MM.1S (cell line): ENCODE measurements at regions not wholly inside any gene's neighbourhood (a gene's known extent, or its start where the extent isn't known, plus 50 kb on each side); places are given as distances from the start of the nearest gene placed in this dataset.

Experiments
- DNase-seq: peaks from one replicate; pipeline ENCODE4 v3.0.0-alpha.2; 2015
- H2AFZ ChIP-seq: fragments of 300-600 bp; sonication (generic); 2 replicates; pipeline ENCODE4 v1.6.0; 2016; ENCODE audit warnings: antibody characterized with exemption, low read length
- H3F3A ChIP-seq: fragments of 300-600 bp; sonication (generic); 2 replicates; pipeline ENCODE4 v1.6.1; 2016; ENCODE audit warnings: mild to moderate bottlenecking, antibody characterized with exemption, low read length, moderate library complexity, mixed read lengths; ENCODE audit not compliant: insufficient read depth
- H3K27ac ChIP-seq: fragments of 300-600 bp; sonication (generic); 2 replicates; pipeline ENCODE4 v1.5.1; 2016; ENCODE audit warnings: mild to moderate bottlenecking, low read length
- H3K27me3 ChIP-seq: fragments of 300-600 bp; sonication (generic); replicated peaks from 2 replicates; pipeline ENCODE4 v1.6.0; 2016; ENCODE audit warnings: low read length; ENCODE audit not compliant: insufficient read depth
- H3K36me3 ChIP-seq: fragments of 300-600 bp; sonication (generic); replicated peaks from 2 replicates; pipeline ENCODE4 v1.6.1; 2016; ENCODE audit warnings: mild to moderate bottlenecking, low read length, mixed read lengths; ENCODE audit not compliant: insufficient read depth
- H3K4me1 ChIP-seq: fragments of 300-600 bp; sonication (generic); 2 replicates; pipeline ENCODE4 v1.6.1; 2016; ENCODE audit warnings: low read length, mixed read lengths
- H3K4me2 ChIP-seq: fragments of 300-600 bp; sonication (generic); 2 replicates; pipeline ENCODE4 v1.6.0; 2016; ENCODE audit warnings: low read depth, low read length
- H3K4me3 ChIP-seq: fragments of 300-600 bp; sonication (generic); 2 replicates; pipeline ENCODE4 v1.5.1; 2016; ENCODE audit warnings: low read length, mixed read lengths
- H3K79me2 ChIP-seq: fragments of 300-600 bp; sonication (generic); 2 replicates; pipeline ENCODE4 v1.6.1; 2016; ENCODE audit warnings: mixed run types, low read length, mixed read lengths
- H3K9ac ChIP-seq: fragments of 300-600 bp; sonication (generic); 2 replicates; pipeline ENCODE4 v1.6.1; 2016; ENCODE audit warnings: low read length, mixed read lengths
- H3K9me2 ChIP-seq: fragments of 300-600 bp; sonication (generic); replicated peaks from 2 replicates; pipeline ENCODE4 v1.6.1; 2016; ENCODE audit warnings: mild to moderate bottlenecking, low read length, mixed read lengths; ENCODE audit not compliant: insufficient read depth
- H3K9me3 ChIP-seq: fragments of 300-600 bp; sonication (generic); replicated peaks from 2 replicates; pipeline ENCODE4 v1.6.1; 2016; ENCODE audit warnings: mild to moderate bottlenecking, low read length, mixed read lengths; ENCODE audit not compliant: insufficient read depth
- H4K20me1 ChIP-seq: fragments of 300-600 bp; sonication (generic); 2 replicates; pipeline ENCODE4 v1.6.1; 2016; ENCODE audit warnings: mild to moderate bottlenecking, low read length, moderate library complexity, mixed read lengths; ENCODE audit not compliant: insufficient read depth
- EZH2 ChIP-seq: fragments of 300-600 bp; sonication (generic); optimal IDR thresholded peaks from 2 replicates; pipeline ENCODE3; 2017; ENCODE audit warnings: low read depth, mild to moderate bottlenecking, antibody characterized with exemption, low read length, mixed read lengths
- EZH2phosphoT487 ChIP-seq: fragments of 300-600 bp; sonication (generic); IDR thresholded peaks from 2 replicates; pipeline ENCODE4 v1.6.1; 2018; ENCODE audit warnings: antibody characterized with exemption, low read length
- TF ChIP-seq, protein P1 (sequence below): fragments of 300-600 bp; sonication (generic); IDR thresholded peaks from 2 replicates; pipeline ENCODE4 v1.5.1; 2016; ENCODE audit warnings: antibody characterized with exemption, low read length, mixed read lengths

DNA sequence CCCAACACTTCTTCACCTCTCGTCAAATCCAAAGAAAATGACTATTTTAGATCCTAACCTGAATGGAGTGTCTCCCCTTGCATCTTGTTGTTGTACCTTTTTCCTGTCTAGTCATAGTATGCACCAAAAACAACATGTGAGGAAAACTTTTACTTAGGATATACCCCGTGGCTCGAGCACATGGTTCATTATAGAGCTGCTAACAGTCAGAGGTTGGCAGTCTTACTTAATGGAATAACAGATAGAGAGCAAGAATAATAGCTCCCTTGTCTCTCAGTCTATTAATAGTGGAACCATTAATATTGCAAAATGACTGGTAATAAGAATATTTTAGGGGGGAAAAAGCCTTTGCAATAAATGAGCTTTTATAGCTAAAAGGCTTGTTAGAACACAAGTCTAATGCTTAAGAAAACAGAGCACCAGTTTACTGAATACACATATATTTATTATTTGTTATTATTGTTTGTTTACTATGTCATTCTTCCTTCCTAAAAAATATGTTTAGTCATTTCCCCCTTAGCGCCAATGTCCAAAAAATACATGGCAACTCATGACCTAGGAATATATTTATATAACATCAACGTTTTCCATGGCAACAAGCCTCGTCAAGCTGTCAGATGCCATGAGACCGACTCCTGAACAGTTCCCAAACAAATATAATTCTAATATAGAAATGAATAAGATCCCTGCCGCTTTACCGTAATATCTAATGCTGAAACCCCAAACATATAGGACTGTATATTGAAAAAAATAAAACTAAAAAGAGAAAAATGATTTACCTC lies 592.4 kb downstream of the SOX5 start:
- Histone ChIP-seq H3K9ac (no peak overlapping the region), H3K27me3 (no peaks in the 10 kb centered on the region), H3K4me2 (no peak overlapping the region), H3K4me1 (no peaks in the 10 kb centered on the region), H3K4me3 (no peak overlapping the region), H3K36me3 (no peaks in the 10 kb centered on the region), H3K27ac (no peak overlapping the region), H3F3A (no peaks in the 10 kb centered on the region), H3K79me2 (no peaks in the 10 kb centered on the region), H3K9me3 (no peaks in the 10 kb centered on the region), H4K20me1 (no peaks in the 10 kb centered on the region), H2AFZ (no peak overlapping the region), H3K9me2 (no peaks in the 10 kb centered on the region)
- no peak for DNase-seq
- TF ChIP-seq EZH2phosphoT487, result no peak

DNA sequence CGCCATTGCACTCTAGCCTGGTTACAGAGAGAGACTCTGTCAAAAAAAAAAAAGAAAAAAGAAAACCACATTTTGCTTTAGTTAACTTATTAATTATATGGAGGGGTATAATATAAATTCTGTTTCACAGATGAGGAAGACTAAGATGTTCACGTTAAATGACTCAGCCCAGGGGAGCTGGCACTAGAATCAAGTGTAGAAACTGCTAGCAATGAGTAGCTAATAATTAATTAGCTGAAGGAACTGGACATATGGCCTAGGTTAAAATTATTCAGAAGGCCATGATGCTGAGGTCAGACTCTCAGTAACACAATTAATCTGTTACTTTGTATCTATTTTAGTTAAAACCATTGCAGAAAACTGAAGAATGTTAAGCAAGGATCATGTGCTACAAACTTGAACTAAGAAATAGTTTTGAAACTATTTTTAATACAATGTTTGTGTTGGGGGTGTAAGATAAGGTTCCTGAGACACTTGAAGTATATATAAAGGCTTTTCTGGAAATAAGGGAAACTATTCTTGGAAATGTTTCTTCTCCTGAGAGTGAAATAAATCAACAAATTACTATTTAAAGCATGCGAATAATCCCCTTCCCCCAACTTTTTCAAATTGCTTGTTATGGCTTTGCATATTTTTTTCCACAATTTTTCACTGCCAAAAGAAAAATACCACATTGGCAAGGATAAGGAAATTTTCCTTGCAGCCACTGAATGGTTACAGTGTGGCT lies 589.3 kb downstream of the SOX5 start:
- H2AFZ ChIP-seq, result no peak overlapping the region
- TF ChIP-seq EZH2phosphoT487 (no peak), EZH2 (no peak)
- TF ChIP-seq, protein P1, sequence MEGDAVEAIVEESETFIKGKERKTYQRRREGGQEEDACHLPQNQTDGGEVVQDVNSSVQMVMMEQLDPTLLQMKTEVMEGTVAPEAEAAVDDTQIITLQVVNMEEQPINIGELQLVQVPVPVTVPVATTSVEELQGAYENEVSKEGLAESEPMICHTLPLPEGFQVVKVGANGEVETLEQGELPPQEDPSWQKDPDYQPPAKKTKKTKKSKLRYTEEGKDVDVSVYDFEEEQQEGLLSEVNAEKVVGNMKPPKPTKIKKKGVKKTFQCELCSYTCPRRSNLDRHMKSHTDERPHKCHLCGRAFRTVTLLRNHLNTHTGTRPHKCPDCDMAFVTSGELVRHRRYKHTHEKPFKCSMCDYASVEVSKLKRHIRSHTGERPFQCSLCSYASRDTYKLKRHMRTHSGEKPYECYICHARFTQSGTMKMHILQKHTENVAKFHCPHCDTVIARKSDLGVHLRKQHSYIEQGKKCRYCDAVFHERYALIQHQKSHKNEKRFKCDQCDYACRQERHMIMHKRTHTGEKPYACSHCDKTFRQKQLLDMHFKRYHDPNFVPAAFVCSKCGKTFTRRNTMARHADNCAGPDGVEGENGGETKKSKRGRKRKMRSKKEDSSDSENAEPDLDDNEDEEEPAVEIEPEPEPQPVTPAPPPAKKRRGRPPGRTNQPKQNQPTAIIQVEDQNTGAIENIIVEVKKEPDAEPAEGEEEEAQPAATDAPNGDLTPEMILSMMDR, result no peak
- H3K79me2 ChIP-seq, result no peaks in the 10 kb centered on the region
- DNase-seq, result no peak
- H3K4me3 ChIP-seq, result no peak overlapping the region
- no peak overlapping the region for H3K4me2 ChIP-seq
- no peaks in the 10 kb centered on the region for H3K27me3 ChIP-seq
- H3K4me1 ChIP-seq, result no peaks in the 10 kb centered on the region
- H3F3A ChIP-seq, result no peaks in the 10 kb centered on the region
- H3K9me2 ChIP-seq, result no peaks in the 10 kb centered on the region
- H3K36me3 ChIP-seq, result no peaks in the 10 kb centered on the region
- H3K27ac ChIP-seq, result no peak overlapping the region
- H3K9ac ChIP-seq, result no peak overlapping the region
- H3K9me3 ChIP-seq, result no peaks in the 10 kb centered on the region
- H4K20me1 ChIP-seq, result no peaks in the 10 kb centered on the region

DNA sequence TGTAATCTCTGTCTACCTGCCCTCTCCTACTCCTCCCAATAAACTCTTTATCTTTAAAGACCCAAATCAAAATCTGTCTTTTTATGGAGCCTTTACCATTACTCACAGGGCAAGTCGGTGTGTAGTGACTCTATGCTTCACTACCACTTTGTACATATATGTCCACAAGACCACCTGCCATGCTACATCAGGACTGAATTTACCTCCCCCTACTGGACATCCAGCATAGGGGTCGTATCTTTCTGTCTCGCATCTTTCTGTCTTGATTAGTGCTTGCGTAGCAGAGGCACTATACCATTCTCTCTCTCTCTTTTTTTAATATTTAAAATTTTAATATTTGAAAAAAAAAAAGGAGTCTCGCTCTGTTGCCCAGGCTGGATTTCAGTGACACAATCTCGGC lies 587.5 kb downstream of the SOX5 start:
- no peaks in the 10 kb centered on the region for H3K9me2 ChIP-seq
- H3F3A ChIP-seq, result no peaks in the 10 kb centered on the region
- H3K4me2 ChIP-seq, result no peak overlapping the region
- H3K9me3 ChIP-seq, result no peaks in the 10 kb centered on the region
- H2AFZ ChIP-seq, result no peak overlapping the region
- no peaks in the 10 kb centered on the region for H4K20me1 ChIP-seq
- no peaks in the 10 kb centered on the region for H3K27me3 ChIP-seq
- no peak for DNase-seq
- H3K4me3 ChIP-seq, result no peak overlapping the region
- no peaks in the 10 kb centered on the region for H3K36me3 ChIP-seq
- TF ChIP-seq, protein P1, result no peak; the same call in 1 of the 2 replicates
- TF ChIP-seq EZH2phosphoT487 (no peak), EZH2 (no peak)
- H3K79me2 ChIP-seq, result no peaks in the 10 kb centered on the region
- H3K9ac ChIP-seq, result no peak overlapping the region
- H3K27ac ChIP-seq, result no peak overlapping the region
- no peaks in the 10 kb centered on the region for H3K4me1 ChIP-seq

DNA sequence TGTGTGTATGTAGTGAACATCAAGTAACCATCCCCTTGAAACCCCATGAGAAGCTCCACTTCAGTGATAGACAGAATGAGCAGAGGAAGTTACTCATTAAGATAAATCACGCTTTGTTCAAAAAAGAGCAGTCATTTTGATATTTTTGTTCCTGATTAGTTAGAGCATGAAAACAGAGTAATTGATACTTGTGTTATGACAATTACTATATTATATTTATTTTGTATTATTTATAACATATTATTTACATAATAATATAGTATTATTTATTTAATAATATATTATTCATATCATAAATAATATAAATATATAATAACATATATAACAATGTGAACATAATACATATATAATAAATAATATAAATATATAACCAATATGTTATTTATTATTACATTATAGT lies 580.9 kb downstream of the SOX5 start:
- Histone ChIP-seq H3K4me1 (no peaks in the 10 kb centered on the region), H3K36me3 (no peaks in the 10 kb centered on the region), H3K9me2 (no peaks in the 10 kb centered on the region), H3K9ac (no peak overlapping the region), H3K27ac (no peak overlapping the region), H3K79me2 (no peaks in the 10 kb centered on the region), H3K9me3 (no peaks in the 10 kb centered on the region), H4K20me1 (no peaks in the 10 kb centered on the region), H3K4me2 (no peak overlapping the region), H3F3A (no peaks in the 10 kb centered on the region), H2AFZ (no peak overlapping the region), H3K27me3 (no peaks in the 10 kb centered on the region), H3K4me3 (no peak overlapping the region)
- DNase-seq, result no peak
- TF ChIP-seq, protein P1, result no peak
- TF ChIP-seq EZH2phosphoT487, result no peak
- no peak for TF ChIP-seq EZH2
